Ammon's horn (tissue), 1 donor: ENCODE measurements at regions not wholly inside any gene's neighbourhood (a gene's known extent, or its start where the extent isn't known, plus 50 kb on each side); places are given as distances from the start of the nearest gene placed in this dataset.

Experiments used
- DNase-seq: peaks from one replicate; pipeline ENCODE4 v3.0.0-alpha.2; 2016; ENCODE audit warnings: low spot score

- DNase-seq = no peak
These were observed 66.1 kb upstream of the NXPH2 start for GRCh38 chr2:138846216-138846821.

DNA sequence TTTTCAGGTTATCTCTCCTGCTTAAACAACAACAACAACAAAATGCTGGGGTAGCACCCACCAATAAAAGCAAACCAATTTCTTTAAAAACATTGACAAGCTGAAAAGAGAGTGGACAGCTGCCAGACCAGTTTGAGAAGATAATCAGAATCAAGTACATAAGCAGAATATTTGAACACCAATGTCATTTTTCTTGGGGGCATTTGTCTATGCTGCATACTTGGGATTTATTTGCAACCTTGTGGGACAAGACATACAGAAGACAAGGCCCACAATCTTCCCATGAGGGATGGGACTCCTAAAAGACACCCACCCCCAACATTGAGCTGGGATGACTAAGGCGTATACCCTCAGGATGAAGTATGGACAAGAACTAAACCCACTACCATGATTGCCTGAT is 62.2 kb upstream of the NXPH2 start:
- DNase-seq = no peak

DNA sequence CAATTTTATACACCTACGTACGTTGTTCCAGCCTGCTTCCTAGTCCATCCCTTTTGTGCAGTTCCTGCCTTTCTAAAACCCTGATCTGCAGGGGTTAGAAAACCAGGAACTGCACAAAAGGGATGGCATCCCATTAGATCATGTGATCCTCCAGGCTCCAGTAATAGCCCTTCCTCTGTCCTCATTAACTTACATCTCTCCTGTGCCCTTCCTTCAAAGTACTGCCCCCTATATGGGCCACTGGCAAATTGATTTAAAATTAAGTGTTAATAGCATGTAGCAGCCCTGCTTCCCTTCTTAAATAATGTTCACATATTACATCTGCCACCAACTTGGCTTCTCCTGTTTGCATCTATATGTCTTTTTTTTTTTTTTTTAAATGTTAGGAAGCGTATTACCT is 61.3 kb upstream of the NXPH2 start:
- no peak for DNase-seq

DNA sequence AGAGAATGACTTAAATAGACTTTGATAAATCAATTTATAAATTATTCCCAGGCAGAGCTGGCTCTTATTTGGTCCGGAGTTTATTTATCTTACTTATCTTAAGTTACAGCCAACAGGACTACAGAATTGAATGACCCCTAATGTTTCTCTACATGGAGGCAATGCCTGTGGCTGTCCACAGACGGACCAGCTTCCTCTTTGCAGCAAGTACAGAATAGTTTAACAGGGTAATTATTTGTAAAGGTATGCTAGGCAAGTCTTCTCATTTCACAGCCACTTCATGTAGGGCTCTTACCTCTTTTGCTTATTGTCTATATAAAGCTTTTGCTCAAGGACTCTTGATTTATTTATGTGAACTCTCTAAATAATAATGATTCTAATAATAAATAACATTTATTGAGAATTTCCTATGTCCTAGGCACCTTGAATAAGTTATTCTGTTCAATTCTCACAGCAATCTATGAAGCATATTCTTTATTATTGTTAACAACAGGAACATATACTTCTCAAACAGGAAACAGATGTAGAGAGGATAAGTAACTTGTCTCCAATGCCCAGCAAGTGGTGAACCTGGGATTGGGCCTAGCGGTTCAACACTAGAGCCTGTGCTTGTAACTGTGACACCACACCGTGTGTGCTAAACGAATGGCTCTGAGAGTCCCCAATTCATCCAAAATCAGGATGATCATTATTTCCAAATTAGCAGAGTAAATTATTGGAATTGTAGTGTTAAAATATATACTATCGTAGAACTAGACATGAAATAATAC is 58.8 kb upstream of the NXPH2 start:
- DNase-seq = no peak

DNA sequence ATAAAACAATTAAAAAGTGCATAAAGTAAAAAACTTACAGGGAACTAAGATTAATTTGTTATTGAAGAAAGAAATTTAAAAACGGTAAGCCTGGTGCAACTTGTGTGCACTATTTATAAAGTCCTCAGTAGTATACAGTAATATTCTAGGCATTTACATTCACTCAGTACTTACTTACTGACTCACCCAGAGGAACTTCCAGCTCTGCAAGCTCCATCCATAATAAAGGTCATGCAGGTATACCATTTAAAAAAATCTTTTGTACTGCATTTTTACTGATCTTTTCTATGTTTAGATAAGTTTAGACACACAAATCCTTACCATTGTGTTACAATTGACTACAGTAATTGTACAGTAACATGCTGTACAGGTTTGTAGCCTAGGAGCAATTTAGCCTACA is 51.5 kb upstream of the NXPH2 start:
- no peak for DNase-seq

GRCh38 chr2:138831154-138831553 is 51.0 kb upstream of the NXPH2 start:
- DNase-seq = no peak

DNA sequence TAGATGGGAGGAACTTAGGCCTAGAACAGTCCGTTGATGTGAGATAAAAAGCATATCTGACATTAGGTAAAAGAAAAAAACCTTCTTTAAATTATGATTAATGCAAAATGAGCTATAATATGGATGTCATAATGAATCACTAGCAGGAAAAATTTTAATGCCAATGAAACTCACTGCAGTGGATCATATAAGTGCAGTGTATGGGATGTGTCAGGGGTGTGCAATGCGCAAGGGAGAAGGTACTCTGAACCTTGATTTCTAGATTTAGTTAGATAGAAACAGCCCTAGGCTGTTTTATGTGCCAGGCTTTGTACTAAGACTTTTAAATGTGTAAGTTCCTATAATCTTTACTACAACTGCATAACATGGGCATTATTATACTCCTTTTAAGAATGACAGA is 50.4 kb upstream of the NXPH2 start:
- DNase-seq = no peak
